Activated naive CD8-positive, alpha-beta T cell treated with anti-CD3 and anti-CD28 coated beads, Interleukin-2, amount 10 ng/mL, durations not matched to agents 7 days and 5 days (primary cell): ENCODE measurements at regions not wholly inside any gene's neighbourhood (a gene's known extent, or its start where the extent isn't known, plus 50 kb on each side); places are given as distances from the start of the nearest gene placed in this dataset.
A peak's percentile ranks its signal among the peaks of the same experiment; 100 is the strongest.

ENCODE experiments used
- ATAC-seq: fragments of 150-1000 bp; cut with Tn5 transposase; one replicate; pipeline ENCODE4 v1.10.0; 2021; ENCODE audit warnings: low read depth, moderate library complexity
- POLR2A ChIA-PET: fragments of 350-600 bp; sonication (Branson Sonifier 250); formaldehyde crosslinking; loops from one replicate; lab custom pipeline; 2021; ENCODE audit warnings: antibody characterized with exemption; lab: Charles Lee
- DNase-seq: peaks from one replicate; pipeline ENCODE4 v3.0.0; 2021
- H3K27ac Mint-ChIP-seq: one replicate; pipeline ENCODE4 v1.8.0; 2022; ENCODE audit warnings: mild to moderate bottlenecking, mixed read lengths
- H3K27me3 Mint-ChIP-seq: one replicate; pipeline ENCODE4 v1.8.0; 2022; ENCODE audit warnings: mild to moderate bottlenecking, moderate library complexity, mixed read lengths
- H3K36me3 Mint-ChIP-seq: one replicate; pipeline ENCODE4 v1.8.0; 2021; ENCODE audit warnings: mild to moderate bottlenecking, mixed read lengths
- H3K4me1 Mint-ChIP-seq: one replicate; pipeline ENCODE4 v1.8.0; 2021; ENCODE audit warnings: mixed read lengths
- H3K4me3 Mint-ChIP-seq: one replicate; pipeline ENCODE4 v1.8.0; 2022; ENCODE audit warnings: mild to moderate bottlenecking, moderate library complexity, mixed read lengths
- H3K9me3 Mint-ChIP-seq: one replicate; pipeline ENCODE4 v1.8.0; 2021; ENCODE audit warnings: mixed read lengths

DNA sequence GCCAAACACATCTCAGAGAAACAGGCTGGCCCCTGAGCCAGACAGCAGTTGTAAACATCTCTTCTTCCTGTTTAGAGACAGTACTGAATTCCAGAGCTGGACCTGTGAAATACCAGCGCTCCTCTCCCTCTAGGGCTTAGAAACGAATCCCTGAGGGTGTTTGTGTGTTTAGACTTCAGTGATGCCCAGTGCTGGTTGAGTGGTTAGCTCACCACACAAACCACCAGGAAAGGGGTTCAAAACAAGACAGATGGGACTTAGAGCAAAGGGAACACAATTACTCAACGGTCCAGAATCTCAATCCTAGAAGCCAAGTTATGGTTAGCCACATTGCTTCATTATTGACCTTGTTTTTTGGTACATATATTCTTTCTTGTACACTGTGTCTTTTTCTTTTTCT, 108.7 kb upstream of the TMEM170B start:
- peaks cover 20% of the 10 kb centered on the region for H3K4me1 Mint-ChIP-seq
- H3K9me3 Mint-ChIP-seq: no peaks in the 10 kb centered on the region
- no peak overlapping the region for H3K4me3 Mint-ChIP-seq
- H3K27me3 Mint-ChIP-seq: no peaks in the 10 kb centered on the region
- POLR2A ChIA-PET: interaction anchor here (0.7 to 1.7 kb wide), 3 partner anchors 12 to 229 kb away, joined by 3 to 4 read pairs (median 3); no protein-coding TSS in a partner anchor
- no peaks in the 10 kb centered on the region for H3K36me3 Mint-ChIP-seq
- peak; percentile 20 for ATAC-seq
- DNase-seq: no peak
- no peak overlapping the region for H3K27ac Mint-ChIP-seq

- peaks cover 20% of the 10 kb centered on the region for H3K4me1 Mint-ChIP-seq
- POLR2A ChIA-PET: interaction anchor here (0.6 to 1.7 kb wide), 4 partner anchors 12 to 229 kb away, joined by 3 to 7 read pairs (median 4); no protein-coding TSS in a partner anchor
- DNase-seq: no peak
- no peaks in the 10 kb centered on the region for H3K27me3 Mint-ChIP-seq
- peak overlapping the region; percentile 40 for H3K27ac Mint-ChIP-seq
- H3K4me3 Mint-ChIP-seq: no peak overlapping the region
- no peaks in the 10 kb centered on the region for H3K36me3 Mint-ChIP-seq
- H3K9me3 Mint-ChIP-seq: no peaks in the 10 kb centered on the region
- ATAC-seq: peak; percentile 72
Measured at GRCh38 chr6:11428371-11428770, 109.2 kb upstream of the TMEM170B start.

GRCh38 chr6:11427723-11428245, 109.8 kb upstream of the TMEM170B start:
- peaks cover 21% of the 10 kb centered on the region for H3K4me1 Mint-ChIP-seq
- no peaks in the 10 kb centered on the region for H3K27me3 Mint-ChIP-seq
- H3K36me3 Mint-ChIP-seq: no peaks in the 10 kb centered on the region
- DNase-seq: no peak
- ATAC-seq: no peak
- POLR2A ChIA-PET: interaction anchor here (0.6 to 1.2 kb wide), 2 partner anchors 15 to 16 kb away, joined by 3 to 7 read pairs; no protein-coding TSS in a partner anchor
- no peak overlapping the region for H3K4me3 Mint-ChIP-seq
- no peaks in the 10 kb centered on the region for H3K9me3 Mint-ChIP-seq
- H3K27ac Mint-ChIP-seq: no peak overlapping the region

GRCh38 chr6:11427091-11427722, 110.3 kb upstream of the TMEM170B start:
- H3K36me3 Mint-ChIP-seq: no peaks in the 10 kb centered on the region
- H3K27me3 Mint-ChIP-seq: no peaks in the 10 kb centered on the region
- H3K4me3 Mint-ChIP-seq: no peak overlapping the region
- no peaks in the 10 kb centered on the region for H3K9me3 Mint-ChIP-seq
- peaks cover 21% of the 10 kb centered on the region for H3K4me1 Mint-ChIP-seq
- POLR2A ChIA-PET: no interaction called here
- ATAC-seq (no peak), DNase-seq (no peak)
- H3K27ac Mint-ChIP-seq: peak overlapping the region; percentile 54

- H3K4me3 Mint-ChIP-seq: no peak overlapping the region
- POLR2A ChIA-PET: no interaction called here
- no peaks in the 10 kb centered on the region for H3K27me3 Mint-ChIP-seq
- H3K9me3 Mint-ChIP-seq: no peaks in the 10 kb centered on the region
- ATAC-seq (no peak), DNase-seq (no peak)
- H3K4me1 Mint-ChIP-seq: peaks cover 21% of the 10 kb centered on the region
- no peaks in the 10 kb centered on the region for H3K36me3 Mint-ChIP-seq
- H3K27ac Mint-ChIP-seq: no peak overlapping the region
Measured at GRCh38 chr6:11426571-11426970, 111.0 kb upstream of the TMEM170B start.

- no peaks in the 10 kb centered on the region for H3K27me3 Mint-ChIP-seq
- ATAC-seq: no peak
- POLR2A ChIA-PET: no interaction called here
- no peak overlapping the region for H3K4me3 Mint-ChIP-seq
- peaks cover 1% of the 10 kb centered on the region for H3K36me3 Mint-ChIP-seq
- H3K27ac Mint-ChIP-seq: no peak overlapping the region
- H3K4me1 Mint-ChIP-seq: peaks cover 21% of the 10 kb centered on the region
- DNase-seq: no peak
- no peaks in the 10 kb centered on the region for H3K9me3 Mint-ChIP-seq
Measured at GRCh38 chr6:11425876-11426275, 111.7 kb upstream of the TMEM170B start.

DNA sequence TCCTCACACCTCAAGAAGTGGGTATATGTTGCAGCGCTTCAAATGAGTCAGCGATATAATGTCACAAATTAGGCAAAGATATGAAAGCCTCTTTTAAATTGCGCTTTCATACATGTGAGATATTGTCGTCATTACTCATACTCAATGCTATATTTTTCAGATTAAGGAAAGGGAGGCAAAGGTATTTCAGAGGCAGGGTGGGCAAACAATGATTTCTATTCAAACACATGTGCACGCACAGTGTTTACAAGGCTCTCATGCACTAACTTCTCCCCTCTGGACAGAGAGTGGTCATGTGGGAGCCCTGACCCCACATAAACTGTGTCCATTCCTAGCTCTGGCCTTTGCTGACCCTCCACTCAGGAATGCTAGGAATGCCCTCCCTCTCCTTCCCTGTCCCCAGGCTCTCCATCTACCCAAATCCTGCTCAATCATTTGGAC, 112.1 kb upstream of the TMEM170B start:
- DNase-seq: no peak
- no peaks in the 10 kb centered on the region for H3K27me3 Mint-ChIP-seq
- POLR2A ChIA-PET: no interaction called here
- H3K36me3 Mint-ChIP-seq: peaks cover 4% of the 10 kb centered on the region
- no peak for ATAC-seq
- H3K27ac Mint-ChIP-seq: no peak overlapping the region
- H3K9me3 Mint-ChIP-seq: no peaks in the 10 kb centered on the region
- H3K4me1 Mint-ChIP-seq: peaks cover 21% of the 10 kb centered on the region
- no peak overlapping the region for H3K4me3 Mint-ChIP-seq

DNA sequence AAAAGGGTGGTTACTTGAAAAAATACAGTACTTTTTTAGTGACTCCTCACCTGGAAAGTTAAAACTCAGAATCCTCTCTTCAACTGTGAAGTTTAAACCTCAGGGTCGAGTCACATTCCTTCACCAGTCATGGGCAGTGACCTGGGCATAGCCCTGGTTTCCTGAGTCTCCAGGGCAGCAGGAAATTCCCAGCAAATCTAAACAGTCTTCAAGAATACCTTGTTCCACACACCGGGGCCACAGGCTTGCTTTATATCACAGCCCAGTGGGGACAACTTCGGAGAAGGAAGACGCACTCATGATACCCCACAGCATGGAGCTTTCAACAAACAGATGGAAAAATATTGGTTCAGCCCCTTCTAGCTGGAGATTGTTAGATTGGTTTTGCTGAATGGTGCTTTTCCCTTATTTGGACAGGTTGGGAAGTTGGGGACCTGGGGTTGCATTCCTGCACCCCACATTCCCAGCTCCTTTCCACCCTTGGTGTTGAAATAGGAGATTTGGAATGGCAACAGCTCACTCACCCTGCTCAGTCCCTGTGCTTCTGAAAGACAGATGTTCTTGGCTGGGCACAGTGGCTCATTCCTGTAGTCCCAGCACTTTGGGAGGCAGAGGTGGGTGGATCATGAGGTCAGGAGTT, 113.0 kb upstream of the TMEM170B start:
- H3K36me3 Mint-ChIP-seq: peaks cover 5% of the 10 kb centered on the region
- DNase-seq (no peak), ATAC-seq (no peak)
- H3K27ac Mint-ChIP-seq: no peak overlapping the region
- H3K27me3 Mint-ChIP-seq: no peaks in the 10 kb centered on the region
- no peaks in the 10 kb centered on the region for H3K9me3 Mint-ChIP-seq
- peaks cover 19% of the 10 kb centered on the region for H3K4me1 Mint-ChIP-seq
- no peak overlapping the region for H3K4me3 Mint-ChIP-seq
- POLR2A ChIA-PET: no interaction called here

- H3K27me3 Mint-ChIP-seq: no peaks in the 10 kb centered on the region
- no peak overlapping the region for H3K27ac Mint-ChIP-seq
- H3K4me1 Mint-ChIP-seq: peaks cover 10% of the 10 kb centered on the region
- POLR2A ChIA-PET: no interaction called here
- no peak for DNase-seq
- H3K9me3 Mint-ChIP-seq: peaks cover 4% of the 10 kb centered on the region
- no peak for ATAC-seq
- peaks cover 9% of the 10 kb centered on the region for H3K36me3 Mint-ChIP-seq
- H3K4me3 Mint-ChIP-seq: no peak overlapping the region
Measured at GRCh38 chr6:11423667-11424066, 113.9 kb upstream of the TMEM170B start.

DNA sequence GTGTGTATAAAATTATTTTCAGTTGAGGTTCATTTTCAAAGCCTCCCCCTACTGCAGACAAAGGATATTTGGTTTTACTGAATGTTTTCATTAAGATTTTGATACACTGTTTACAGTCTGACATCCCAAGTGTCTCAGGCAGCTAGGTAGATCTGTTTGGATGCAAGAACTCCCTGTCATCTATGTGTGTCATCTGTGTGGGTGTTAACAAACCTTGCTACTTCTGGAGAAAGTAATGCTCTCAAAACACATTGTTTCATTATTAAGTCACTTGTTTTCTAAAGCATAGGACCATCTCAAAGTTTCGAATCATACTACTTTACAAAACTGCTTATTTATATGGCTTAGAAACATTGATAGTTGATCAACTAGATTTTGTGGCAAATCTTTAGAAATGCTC, 114.5 kb upstream of the TMEM170B start:
- H3K4me3 Mint-ChIP-seq: no peak overlapping the region
- no peak for DNase-seq
- H3K27ac Mint-ChIP-seq: no peak overlapping the region
- ATAC-seq: no peak
- H3K4me1 Mint-ChIP-seq: peaks cover 4% of the 10 kb centered on the region
- peaks cover 10% of the 10 kb centered on the region for H3K36me3 Mint-ChIP-seq
- H3K9me3 Mint-ChIP-seq: peaks cover 5% of the 10 kb centered on the region
- no peaks in the 10 kb centered on the region for H3K27me3 Mint-ChIP-seq
- POLR2A ChIA-PET: no interaction called here

GRCh38 chr6:11419763-11420453, 117.6 kb upstream of the TMEM170B start:
- Mint-ChIP-seq H3K9me3 (peaks cover 5% of the 10 kb centered on the region), H3K4me1 (peaks cover 12% of the 10 kb centered on the region), H3K36me3 (peaks cover 18% of the 10 kb centered on the region), H3K27me3 (no peaks in the 10 kb centered on the region), H3K4me3 (no peak overlapping the region), H3K27ac (no peak overlapping the region)
- POLR2A ChIA-PET: interaction anchor here (0.7 kb wide), 1 partner anchor 327 kb away, joined by 3 read pairs; the partner anchor contains the start of gene SMIM13
- DNase-seq: no peak
- no peak for ATAC-seq

DNA sequence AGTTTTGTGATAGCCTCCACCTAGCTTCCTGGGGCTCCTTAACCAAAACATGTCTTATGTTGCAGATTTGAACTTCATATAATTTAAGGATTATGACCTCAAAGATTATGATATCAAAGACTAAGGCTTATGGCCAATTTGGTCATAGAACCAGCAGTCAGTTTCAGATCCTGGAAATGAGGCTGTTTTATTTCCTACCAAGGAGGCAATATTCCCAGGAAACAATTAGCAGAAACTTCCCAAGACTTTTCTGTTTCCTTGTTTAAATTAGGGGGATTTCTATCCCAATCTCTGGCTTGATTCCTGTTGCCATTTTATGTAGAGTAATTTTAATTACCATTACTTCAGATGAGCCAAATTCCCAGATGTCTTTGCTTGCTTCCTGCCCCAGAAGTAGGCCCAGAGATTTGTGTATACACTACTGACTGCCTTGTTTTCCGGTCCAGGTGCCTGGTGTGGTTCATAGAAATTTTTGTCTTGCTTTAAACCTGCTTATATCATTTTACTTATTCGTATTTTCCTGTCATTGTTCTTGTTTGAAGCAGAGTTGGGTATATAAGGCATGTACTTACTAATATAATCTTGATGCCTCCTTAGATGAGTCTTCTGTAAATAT, 119.2 kb upstream of the TMEM170B start:
- POLR2A ChIA-PET: no interaction called here
- Mint-ChIP-seq H3K9me3 (peaks cover 5% of the 10 kb centered on the region), H3K27me3 (no peaks in the 10 kb centered on the region), H3K36me3 (peaks cover 18% of the 10 kb centered on the region), H3K4me3 (no peak overlapping the region), H3K27ac (no peak overlapping the region), H3K4me1 (peaks cover 23% of the 10 kb centered on the region)
- ATAC-seq: no peak
- DNase-seq: no peak

GRCh38 chr6:11416936-11417576, 120.5 kb upstream of the TMEM170B start:
- no peak for DNase-seq
- H3K4me1 Mint-ChIP-seq: peaks cover 34% of the 10 kb centered on the region
- POLR2A ChIA-PET: interaction anchor here (1.1 kb wide), 1 partner anchor 11 kb away, joined by 3 read pairs; no protein-coding TSS in a partner anchor

More at GRCh38 chr6:11416936-11417576, 120.5 kb upstream of the TMEM170B start:
- H3K27me3 Mint-ChIP-seq: no peaks in the 10 kb centered on the region
- H3K9me3 Mint-ChIP-seq: peaks cover 5% of the 10 kb centered on the region
- no peak overlapping the region for H3K4me3 Mint-ChIP-seq
- peaks cover 18% of the 10 kb centered on the region for H3K36me3 Mint-ChIP-seq
- ATAC-seq: no peak
- H3K27ac Mint-ChIP-seq: no peak overlapping the region
